Germinal center (tissue), 1 donor: ENCODE measurements at regions not wholly inside any gene's neighbourhood (a gene's known extent, or its start where the extent isn't known, plus 50 kb on each side); places are given as distances from the start of the nearest gene placed in this dataset.
"Not testable (repeated sequence)": the region's sequence is repeated elsewhere in the genome, so short reads cannot be mapped to it uniquely, and the experiment has no call there.

Experiments
- DNase-seq: peaks from one replicate; pipeline ENCODE4 v3.0.0; 2012; ENCODE audit warnings: mixed read lengths, low spot score

GRCh38 chr10:28130267-28130666, 131.4 kb upstream of the ODAD2 start:
- no peak for DNase-seq

DNA sequence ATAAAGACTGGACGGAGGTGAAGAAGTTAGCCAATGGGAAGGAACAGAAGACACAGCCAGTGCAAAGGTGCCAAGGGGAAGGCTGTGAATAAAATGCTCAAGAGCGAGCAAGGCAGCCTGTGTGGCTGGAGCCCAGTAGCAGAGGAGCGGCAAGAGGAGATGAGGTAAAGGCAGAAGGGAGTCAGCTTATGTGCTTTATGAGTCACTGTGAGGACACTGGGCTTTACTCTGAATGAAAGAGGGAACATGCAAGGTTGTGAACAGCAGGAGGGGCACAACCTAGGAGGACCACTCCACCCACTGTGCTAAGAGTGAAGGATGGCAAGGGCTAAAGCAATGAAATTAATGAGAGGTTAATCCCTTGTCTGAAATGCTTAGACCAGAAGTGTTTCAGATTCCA, 129.0 kb upstream of the ODAD2 start:
- no peak for DNase-seq

DNA sequence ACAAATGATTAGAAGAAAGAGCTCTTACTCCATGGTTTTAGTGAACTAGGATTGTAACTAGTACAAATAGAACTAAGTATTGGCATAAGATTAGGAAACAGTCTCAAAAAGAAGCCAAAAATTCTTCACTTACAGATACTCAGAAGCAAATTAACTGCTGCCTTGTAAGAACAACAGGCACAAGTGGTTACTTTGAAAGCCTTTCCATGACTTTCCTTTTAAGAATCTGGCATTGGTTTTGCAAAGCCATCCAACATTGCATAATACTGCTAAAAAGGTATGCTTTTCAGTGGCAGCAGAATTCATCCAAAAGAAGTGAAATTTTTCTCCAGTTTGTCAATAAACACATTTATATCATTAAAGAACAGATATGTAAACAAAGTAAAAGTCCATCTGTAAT, 126.8 kb upstream of the ODAD2 start:
- no peak for DNase-seq

DNA sequence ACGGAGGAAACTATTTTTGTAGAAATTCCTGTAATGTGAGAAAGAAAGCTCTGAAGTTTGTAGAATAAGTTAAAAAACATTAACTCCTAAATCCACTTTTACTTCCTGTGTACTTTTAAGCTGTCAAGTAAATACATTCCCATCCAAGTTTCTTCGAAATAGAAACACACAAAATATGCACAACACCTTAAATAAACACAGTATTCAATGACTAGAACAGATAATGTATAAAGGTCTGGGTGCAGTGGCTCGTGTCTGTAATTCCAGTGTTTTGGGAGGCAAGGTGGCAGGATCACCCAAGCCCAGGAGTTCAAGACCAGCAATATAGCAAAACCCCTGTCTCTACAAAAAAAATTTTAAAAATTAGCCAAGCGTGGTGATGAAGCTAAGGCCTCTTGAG, 121.9 kb upstream of the ODAD2 start:
- DNase-seq: no peak

GRCh38 chr10:28120043-28120749, 121.3 kb upstream of the ODAD2 start:
- no peak for DNase-seq

DNA sequence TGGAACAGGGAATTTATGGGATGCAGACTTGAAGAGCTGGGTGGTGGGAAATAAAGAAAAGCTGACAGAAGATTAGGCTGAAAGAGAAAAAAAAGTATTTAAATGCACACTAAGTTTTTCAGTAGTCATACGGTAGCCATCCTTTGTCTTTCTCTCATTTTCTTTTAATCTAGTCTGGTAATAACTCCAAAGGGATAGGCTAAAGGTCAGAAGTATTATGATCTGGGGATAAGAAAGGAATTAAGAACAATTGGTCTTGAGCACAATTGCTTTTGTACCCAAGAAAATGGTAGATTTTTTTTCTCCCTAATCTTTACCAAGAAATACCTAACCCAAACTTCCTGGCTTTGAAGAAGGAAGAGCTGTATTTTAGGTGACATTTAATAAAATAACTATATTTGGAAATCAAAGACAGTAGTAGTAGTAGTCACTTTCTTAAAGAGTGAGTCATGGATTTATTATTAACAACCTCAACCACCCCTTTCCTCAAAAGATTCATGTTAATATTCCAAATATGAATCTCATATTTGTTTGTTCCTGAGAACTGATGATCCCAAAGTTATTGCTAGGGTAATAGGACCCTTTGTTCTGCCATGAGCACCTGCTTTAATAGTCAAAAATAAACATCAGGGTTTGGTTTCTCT, 120.2 kb upstream of the ODAD2 start:
- DNase-seq: no peak

DNA sequence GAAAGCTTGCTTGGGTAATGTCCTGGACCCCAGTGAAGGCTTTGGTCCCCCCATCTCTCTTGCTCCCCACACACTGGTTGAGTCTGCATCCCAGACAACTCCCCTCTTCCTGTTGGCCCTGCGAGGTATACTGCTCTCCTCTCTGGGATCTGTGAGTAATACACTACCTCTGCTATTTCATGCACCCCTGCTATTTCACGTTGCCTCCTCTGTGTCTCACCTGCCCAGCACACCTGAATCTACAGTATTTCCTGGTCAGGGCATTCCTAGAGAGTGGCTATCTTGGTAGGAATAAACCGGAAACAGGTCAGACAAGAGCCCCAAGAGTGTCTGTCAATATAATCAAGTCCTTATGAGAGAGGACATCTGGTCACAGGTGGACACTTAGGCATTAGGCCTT, 114.3 kb upstream of the ODAD2 start:
- DNase-seq: no peak

- no peak for DNase-seq
Observed at GRCh38 chr10:28111712-28112111, 112.8 kb upstream of the ODAD2 start.

DNA sequence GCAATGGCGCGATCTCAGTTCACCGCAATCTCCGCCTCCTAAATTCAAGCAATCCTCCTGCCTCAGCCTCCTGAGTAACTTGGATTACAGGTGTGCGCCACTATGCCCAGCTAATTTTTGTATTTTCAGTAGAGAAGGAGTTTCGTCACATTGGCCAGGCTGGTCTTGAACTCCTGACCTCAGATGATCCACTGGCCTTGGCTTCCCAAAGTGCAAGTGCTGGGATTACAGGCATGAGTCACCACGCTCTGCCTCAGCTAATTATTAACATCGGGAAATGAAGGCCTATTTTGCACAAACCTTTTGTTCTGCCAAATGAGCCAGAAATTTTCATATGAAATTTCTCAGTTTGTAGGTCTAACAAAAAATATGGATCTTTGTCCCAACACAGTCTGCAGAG, 106.7 kb upstream of the ODAD2 start:
- DNase-seq: no peak

DNA sequence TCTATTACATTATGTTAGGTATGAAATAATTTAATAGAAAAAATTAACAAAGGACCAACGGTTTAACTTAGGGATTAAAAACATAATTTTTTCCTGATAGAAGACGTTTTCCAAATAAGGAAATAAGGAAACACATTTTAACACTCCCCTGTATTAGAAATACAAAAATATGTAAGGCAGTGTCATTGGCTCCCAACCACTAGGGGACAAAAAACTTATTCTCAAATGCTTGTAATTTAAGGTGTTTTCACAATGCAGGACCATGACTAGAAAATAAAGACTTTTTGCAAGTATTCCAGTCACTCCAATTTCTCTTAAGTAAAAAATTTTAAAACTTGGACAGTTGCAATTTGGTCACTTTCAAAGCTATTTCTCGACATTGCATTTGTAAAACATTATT, 98.8 kb upstream of the ODAD2 start:
- DNase-seq: no peak

DNA sequence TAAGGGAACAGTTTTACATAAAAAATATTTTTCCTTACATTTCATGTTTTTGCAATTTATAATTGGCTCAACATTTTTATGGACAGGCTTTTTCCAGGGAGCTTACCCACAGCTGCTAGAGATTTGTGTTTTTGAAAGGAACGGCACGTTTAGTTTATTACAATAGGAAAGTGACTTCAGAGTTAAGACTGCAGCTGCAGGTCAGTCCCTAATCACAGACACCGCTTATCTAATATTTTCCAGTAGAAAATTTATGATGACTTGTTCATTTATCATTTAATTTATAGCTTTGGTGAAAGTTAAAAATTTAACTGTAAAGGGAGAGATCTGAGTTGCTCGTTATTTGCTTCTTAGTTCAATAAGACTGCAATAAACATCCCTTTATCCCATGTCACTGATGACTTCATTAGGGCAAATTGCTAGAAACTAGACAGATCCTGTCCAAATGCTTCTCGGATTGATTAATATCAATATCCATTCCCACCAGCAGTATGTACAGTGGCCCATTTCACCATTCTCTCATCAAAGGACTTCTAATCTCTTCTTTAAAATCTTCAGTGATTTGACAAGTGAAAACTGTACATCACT, 97.0 kb upstream of the ODAD2 start:
- no peak for DNase-seq

GRCh38 chr10:28094121-28094520, 95.2 kb upstream of the ODAD2 start:
- no peak for DNase-seq

DNA sequence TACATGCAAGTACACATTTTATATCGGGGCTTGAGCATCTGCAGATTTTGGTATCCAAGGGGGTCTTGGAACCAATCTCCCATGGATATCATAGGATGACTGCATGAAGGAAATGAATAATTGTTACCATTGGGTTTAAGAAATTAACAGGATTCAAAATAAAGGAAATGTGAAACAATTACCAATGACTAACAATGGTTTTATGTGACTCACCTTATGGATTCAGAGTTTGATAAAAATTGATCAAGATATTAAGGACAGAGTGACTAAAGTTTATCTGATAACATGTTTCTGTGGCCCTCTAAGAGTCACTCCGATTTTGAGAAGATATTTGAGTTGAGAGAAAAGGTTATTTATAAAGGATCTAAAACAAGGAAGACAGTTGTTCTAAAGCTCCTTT, 93.0 kb upstream of the ODAD2 start:
- DNase-seq: no peak

GRCh38 chr10:28090506-28090905, 91.6 kb upstream of the ODAD2 start:
- no peak for DNase-seq

GRCh38 chr10:28089467-28089866, 90.6 kb upstream of the ODAD2 start:
- DNase-seq: no peak

DNA sequence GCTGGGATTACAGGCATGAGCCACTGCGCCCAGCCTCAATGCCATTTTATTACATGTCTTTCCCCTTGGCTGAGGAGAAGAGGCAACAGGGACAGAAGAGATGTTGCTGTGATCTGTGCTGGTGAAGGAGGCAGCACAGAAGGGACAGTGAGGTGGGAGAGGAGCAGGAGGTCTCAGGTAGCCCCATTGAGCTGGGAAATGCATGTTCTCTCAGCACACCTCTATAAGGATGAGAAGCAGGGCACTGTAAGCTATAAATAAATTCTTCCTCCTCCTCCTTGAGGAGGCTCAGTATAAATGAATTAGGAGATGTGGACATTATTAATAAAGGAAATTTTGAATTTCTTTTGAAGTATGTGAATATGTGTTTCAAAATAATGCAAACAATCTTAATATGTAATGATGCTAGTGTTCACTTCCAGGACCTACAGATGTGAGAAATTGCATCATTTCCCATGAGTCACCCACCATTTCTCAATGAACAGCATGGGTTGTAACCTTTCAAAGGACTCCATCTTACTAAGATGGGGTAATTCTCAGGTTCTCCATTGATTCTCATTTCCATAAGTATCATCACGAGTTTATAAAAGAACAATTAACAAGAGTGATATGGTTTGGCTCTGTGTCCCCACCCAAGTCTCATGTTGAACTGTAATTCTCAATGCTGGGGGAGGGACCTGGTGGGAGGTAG, 88.9 kb upstream of the ODAD2 start:
- no peak for DNase-seq

- not testable (repeated sequence) for DNase-seq
Observed at GRCh38 chr10:28085760-28086159, 86.9 kb upstream of the ODAD2 start.

- DNase-seq: no peak
Observed at GRCh38 chr10:28082885-28083284, 84.0 kb upstream of the ODAD2 start.

DNA sequence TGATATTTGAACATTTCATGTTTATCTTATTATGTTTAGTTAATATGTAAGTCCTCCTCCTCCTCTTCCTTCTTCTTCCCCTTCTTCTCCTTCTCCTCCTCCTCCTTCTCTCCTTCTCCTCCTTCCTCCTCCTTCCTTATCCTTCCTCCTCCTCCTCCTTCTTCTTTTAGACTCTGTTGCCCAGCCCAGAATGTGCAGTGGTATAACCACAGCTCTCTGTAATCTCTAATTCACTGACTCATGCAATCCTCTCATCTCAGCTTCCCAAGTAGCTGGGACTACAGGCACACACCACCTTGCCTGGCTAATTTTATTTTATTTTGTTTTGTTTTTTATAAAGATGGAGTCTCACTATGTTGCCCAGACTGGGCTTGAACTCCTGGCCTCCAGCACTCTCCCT, 83.4 kb upstream of the ODAD2 start:
- no peak for DNase-seq

DNA sequence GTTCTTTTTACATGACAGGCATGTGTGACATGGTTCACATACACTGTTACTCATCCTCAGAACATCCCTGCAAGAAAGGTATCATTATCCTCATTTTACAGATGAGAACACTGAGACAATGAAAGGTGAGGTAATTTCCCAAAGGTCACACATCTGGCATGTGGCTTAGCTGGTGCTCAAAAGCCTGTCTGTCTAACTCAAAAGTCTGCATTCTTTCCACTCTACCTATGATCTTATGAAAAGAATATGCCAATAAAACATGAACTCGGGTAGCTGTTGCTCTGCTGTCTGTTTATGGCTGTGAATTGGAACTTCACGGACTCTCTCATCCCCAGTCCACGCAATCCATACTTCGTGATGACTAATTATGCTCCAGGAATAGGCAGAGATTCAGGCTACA, 79.0 kb upstream of the ODAD2 start:
- no peak for DNase-seq

- no peak for DNase-seq
Observed at GRCh38 chr10:28075424-28075823, 76.5 kb upstream of the ODAD2 start.

- no peak for DNase-seq
Observed at GRCh38 chr10:28072573-28072972, 73.7 kb upstream of the ODAD2 start.

GRCh38 chr10:28060031-28060607, 61.2 kb upstream of the ODAD2 start:
- no peak for DNase-seq
